Right cardiac atrium (tissue), 5 donors: ENCODE measurements at regions not wholly inside any gene's neighbourhood (a gene's known extent, or its start where the extent isn't known, plus 50 kb on each side); places are given as distances from the start of the nearest gene placed in this dataset.

Experiments
- ATAC-seq, 2 donors: fragments of 200-7000 bp; cut with Tn5 transposase; one replicate each; pipeline versions ENCODE4 v1.8.0 to v1.9.1; 2020; ENCODE audit warnings: moderate library complexity in 2 of 2, mild to moderate bottlenecking in 1 of 2
- DNase-seq, 3 donors: peaks; one replicate each; pipeline ENCODE4 v3.0.0-alpha.2; 2020
- H3K27ac ChIP-seq: one replicate; pipeline ENCODE4 v1.5.1; 2013; ENCODE audit warnings: mild to moderate bottlenecking, low read length, control low read depth, moderate library complexity
- H3K27me3 ChIP-seq: one replicate; pipeline ENCODE4 v1.6.1; 2013; ENCODE audit not compliant: control insufficient read depth, insufficient read depth
- H3K4me1 ChIP-seq: one replicate; pipeline ENCODE4 v1.6.1; 2013; ENCODE audit warnings: low read length; ENCODE audit not compliant: control insufficient read depth, insufficient read depth
- H3K4me3 ChIP-seq: one replicate; pipeline ENCODE4 v1.5.1; 2013; ENCODE audit warnings: low read length, control low read depth
- H3K9me3 ChIP-seq: one replicate; pipeline ENCODE4 v1.6.1; 2013; ENCODE audit warnings: low read length; ENCODE audit not compliant: control insufficient read depth
- WGBS: extraction: QIAGEN DNeasy Blood & Tissue Kit; methylation state at CpG from one replicate; pipeline ENCODE4 v1.1.7; 2013; 5-methylcytosine and 5-hydroxymethylcytosine counted together
- intact Hi-C, 4 donors: fragments of 100-400 bp; cut with DNase I; formaldehyde crosslinking; loops; one replicate each; pipeline versions ENCODE4 v1.11.0 to v1.14.0; 2022 to 2023
- donor health status: healthy with polysubstance abuse.
- donor health status: DM: no; HTN: yes; CAD: no.
- donor health status: DM: no; HTN: no; CAD: no.
- donor health status: DM: no; HTN: yes; CAD: no; lungs with severe emphysema.
- donor health status: DM: yes; HTN: yes; CAD: no.

GRCh38 chr3:40844896-40845295, 320.1 kb downstream of the ZNF621 start:
- ATAC-seq (no peak), DNase-seq (no peak)
- intact Hi-C loops = no loop called here
- Histone ChIP-seq H3K27me3 (no peaks in the 10 kb centered on the region), H3K27ac (no peak overlapping the region), H3K4me1 (no peaks in the 10 kb centered on the region), H3K4me3 (no peak overlapping the region), H3K9me3 (no peaks in the 10 kb centered on the region)
- WGBS = over 99% methylated on average over 2 of the region's 2 CpGs

GRCh38 chr3:40845447-40845846, 320.7 kb downstream of the ZNF621 start:
- no peak for ATAC-seq
- Histone ChIP-seq H3K9me3 (no peaks in the 10 kb centered on the region), H3K4me1 (no peaks in the 10 kb centered on the region), H3K27me3 (no peaks in the 10 kb centered on the region), H3K27ac (no peak overlapping the region), H3K4me3 (no peak overlapping the region)
- intact Hi-C loops = no loop called here
- DNase-seq = no peak
- 100% methylated on average over 1 of the region's 1 CpG for WGBS

DNA sequence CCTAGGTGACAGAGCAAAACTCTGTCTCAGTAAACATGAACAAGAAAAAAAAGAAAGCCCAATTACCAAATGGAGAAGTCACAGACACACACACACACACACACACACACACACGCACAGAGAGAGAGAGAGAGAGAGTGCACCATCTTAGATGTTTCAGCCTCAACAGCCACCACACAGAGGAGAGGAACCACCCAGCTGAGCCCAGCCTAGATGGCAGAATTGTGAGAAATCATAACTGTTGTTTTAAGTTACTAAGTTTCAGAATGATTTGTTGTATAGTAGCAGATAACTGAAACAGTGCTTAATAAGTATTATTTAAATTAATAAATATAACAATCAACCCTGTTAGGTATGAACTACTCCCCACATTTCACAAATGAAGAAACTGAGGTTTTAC, 321.2 kb downstream of the ZNF621 start:
- intact Hi-C loops = no loop called here
- Histone ChIP-seq H3K27ac (no peak overlapping the region), H3K4me3 (no peak overlapping the region), H3K9me3 (no peaks in the 10 kb centered on the region), H3K4me1 (no peaks in the 10 kb centered on the region), H3K27me3 (no peaks in the 10 kb centered on the region)
- WGBS = 58% methylated on average over 1 of the region's 1 CpG
- ATAC-seq (no peak), DNase-seq (no peak)

- Histone ChIP-seq H3K27ac (no peak overlapping the region), H3K4me1 (no peaks in the 10 kb centered on the region), H3K27me3 (no peaks in the 10 kb centered on the region), H3K9me3 (no peaks in the 10 kb centered on the region), H3K4me3 (no peak overlapping the region)
- DNase-seq = no peak
- WGBS = 70% methylated on average over 1 of the region's 1 CpG
- ATAC-seq = peak; percentile 51 to 68
- intact Hi-C loops = no loop called here
Observed at GRCh38 chr3:40846451-40846850, 321.7 kb downstream of the ZNF621 start.

- H3K4me3 ChIP-seq = no peak overlapping the region
- ATAC-seq (peak; percentile 85), DNase-seq (no peak)
- H3K27ac ChIP-seq = no peak overlapping the region
- no peaks in the 10 kb centered on the region for H3K27me3 ChIP-seq
- no peaks in the 10 kb centered on the region for H3K9me3 ChIP-seq
- intact Hi-C loops = no loop called here
- H3K4me1 ChIP-seq = no peaks in the 10 kb centered on the region
- WGBS = 35% methylated on average over 6 of the region's 6 CpGs
Observed at GRCh38 chr3:40847551-40847992, 322.8 kb downstream of the ZNF621 start.

DNA sequence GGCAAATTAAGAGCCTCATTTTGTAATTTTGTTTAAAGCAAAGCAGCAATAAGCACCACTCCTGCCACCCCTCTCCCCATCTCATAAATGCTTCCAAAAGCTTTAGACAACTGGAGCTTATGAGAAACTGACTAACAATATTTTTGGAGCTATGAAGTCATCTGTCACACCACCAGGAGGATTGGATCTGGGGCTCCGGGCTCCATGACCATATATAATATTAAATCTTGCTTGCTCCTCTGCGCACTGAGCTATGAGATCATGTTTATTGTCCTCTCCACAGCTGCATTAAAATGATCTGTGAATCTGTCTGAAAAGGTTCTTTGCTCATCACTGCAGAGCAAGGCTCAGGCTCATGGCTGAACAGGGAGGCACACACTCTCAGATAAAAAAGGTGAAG, 323.7 kb downstream of the ZNF621 start:
- Histone ChIP-seq H3K4me3 (no peak overlapping the region), H3K27ac (no peak overlapping the region), H3K9me3 (no peaks in the 10 kb centered on the region), H3K4me1 (no peaks in the 10 kb centered on the region), H3K27me3 (no peaks in the 10 kb centered on the region)
- intact Hi-C loops = no loop called here
- DNase-seq (no peak), ATAC-seq (no peak)
- 77% methylated on average over 2 of the region's 2 CpGs for WGBS

- H3K4me3 ChIP-seq = no peak overlapping the region
- no peak for DNase-seq
- no peaks in the 10 kb centered on the region for H3K9me3 ChIP-seq
- intact Hi-C loops = no loop called here
- no peak for ATAC-seq
- no peaks in the 10 kb centered on the region for H3K27me3 ChIP-seq
- 48% methylated on average over 4 of the region's 4 CpGs for WGBS
- H3K27ac ChIP-seq = no peak overlapping the region
- H3K4me1 ChIP-seq = no peaks in the 10 kb centered on the region
Observed at GRCh38 chr3:40850861-40851260, 326.1 kb downstream of the ZNF621 start.

- intact Hi-C loops = no loop called here
- no peak overlapping the region for H3K4me3 ChIP-seq
- no peaks in the 10 kb centered on the region for H3K4me1 ChIP-seq
- H3K27me3 ChIP-seq = no peaks in the 10 kb centered on the region
- no peaks in the 10 kb centered on the region for H3K9me3 ChIP-seq
- no peak overlapping the region for H3K27ac ChIP-seq
- DNase-seq (no peak), ATAC-seq (no peak)
- WGBS = 94% methylated on average over 3 of the region's 3 CpGs
Observed at GRCh38 chr3:40851836-40852235, 327.1 kb downstream of the ZNF621 start.

GRCh38 chr3:40852712-40853111, 328.0 kb downstream of the ZNF621 start:
- no peaks in the 10 kb centered on the region for H3K27me3 ChIP-seq
- H3K4me1 ChIP-seq = no peaks in the 10 kb centered on the region
- 96% methylated on average over 2 of the region's 2 CpGs for WGBS
- DNase-seq (no peak), ATAC-seq (no peak)
- intact Hi-C loops = no loop called here
- no peak overlapping the region for H3K4me3 ChIP-seq
- no peak overlapping the region for H3K27ac ChIP-seq
- H3K9me3 ChIP-seq = no peaks in the 10 kb centered on the region

DNA sequence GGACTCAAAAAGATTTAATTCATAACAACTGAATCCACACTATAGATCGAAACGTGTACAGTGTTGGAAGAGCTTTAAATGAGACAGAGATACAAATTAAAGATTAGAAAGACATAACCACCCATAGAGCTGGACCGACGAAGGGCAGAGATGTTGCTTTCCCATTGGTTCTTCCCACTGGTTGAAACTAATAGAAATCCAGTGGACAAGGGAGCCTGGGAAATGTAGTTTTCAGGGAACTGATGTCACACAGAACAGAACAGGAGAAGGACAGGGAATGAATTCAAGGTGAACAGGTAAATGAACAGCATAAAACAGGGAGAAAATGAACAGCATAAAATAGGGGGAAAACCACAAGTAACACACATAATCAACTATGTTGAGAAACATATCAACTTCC, 328.7 kb downstream of the ZNF621 start:
- WGBS = 92% methylated on average over 4 of the region's 4 CpGs
- Histone ChIP-seq H3K4me3 (no peak overlapping the region), H3K27ac (no peak overlapping the region), H3K4me1 (no peaks in the 10 kb centered on the region), H3K27me3 (no peaks in the 10 kb centered on the region), H3K9me3 (no peaks in the 10 kb centered on the region)
- ATAC-seq = no peak
- DNase-seq = no peak
- intact Hi-C loops = no loop called here

DNA sequence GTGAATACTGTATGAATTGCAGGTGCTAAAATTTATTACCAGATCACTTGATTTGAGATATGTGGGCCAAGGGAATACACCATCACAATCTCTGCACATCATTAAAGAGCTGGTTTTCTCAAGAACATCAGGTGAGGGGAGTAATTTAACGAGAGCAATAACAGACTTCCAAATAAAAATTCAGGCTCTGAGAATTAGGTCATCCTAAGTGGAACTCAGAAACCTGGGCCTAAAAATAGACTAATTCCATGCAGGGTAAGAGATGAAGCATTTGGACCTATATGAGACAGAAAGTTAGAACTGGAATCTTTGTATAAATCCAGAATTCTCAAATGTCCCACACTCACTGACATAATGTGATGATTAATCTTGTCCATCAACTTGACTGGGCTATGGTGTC, 331.1 kb downstream of the ZNF621 start:
- intact Hi-C loops = no loop called here
- no peak overlapping the region for H3K4me3 ChIP-seq
- ATAC-seq (no peak), DNase-seq (no peak)
- H3K9me3 ChIP-seq = no peaks in the 10 kb centered on the region
- WGBS = 92% methylated on average over 1 of the region's 1 CpG
- H3K4me1 ChIP-seq = no peaks in the 10 kb centered on the region
- no peaks in the 10 kb centered on the region for H3K27me3 ChIP-seq
- H3K27ac ChIP-seq = no peak overlapping the region

DNA sequence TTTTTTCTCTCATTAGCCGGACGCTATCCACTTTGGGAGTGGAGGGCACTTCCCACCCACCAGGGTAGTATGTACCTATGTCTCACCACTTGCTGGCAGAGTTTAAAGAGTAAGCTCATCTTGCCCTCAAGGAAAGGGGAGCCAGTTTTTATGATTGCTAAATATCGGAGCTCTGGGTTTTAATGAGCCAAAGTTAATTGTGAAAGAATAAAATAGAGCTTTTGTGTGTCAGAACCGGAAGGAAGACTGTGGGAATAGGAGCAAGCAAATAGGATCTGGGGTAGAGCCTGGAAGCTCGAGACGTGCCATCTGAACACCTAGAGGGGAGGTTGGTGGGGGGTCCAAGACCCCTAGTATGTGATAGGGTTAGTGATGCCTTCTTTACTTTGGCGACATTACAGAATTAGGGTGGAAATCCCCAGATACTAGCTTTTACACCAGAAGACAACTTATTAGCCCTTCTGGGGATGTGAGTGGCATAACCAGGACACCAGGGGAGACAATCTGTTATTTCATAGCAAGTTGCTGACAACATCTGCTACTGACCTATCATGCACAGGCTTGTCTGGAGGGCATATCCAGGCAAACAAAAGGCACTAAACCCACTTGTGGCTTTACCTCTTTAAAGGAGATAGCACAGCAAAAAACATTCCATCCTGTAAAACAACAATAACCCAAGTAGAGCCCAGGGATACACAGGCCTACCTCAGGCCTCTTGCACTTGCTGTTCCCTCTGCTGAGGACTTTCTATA, 333.8 kb downstream of the ZNF621 start:
- intact Hi-C loops = no loop called here
- Histone ChIP-seq H3K4me1 (no peaks in the 10 kb centered on the region), H3K4me3 (no peak overlapping the region), H3K27me3 (no peaks in the 10 kb centered on the region), H3K27ac (no peak overlapping the region), H3K9me3 (no peaks in the 10 kb centered on the region)
- DNase-seq (no peak), ATAC-seq (no peak)
- 73% methylated on average over 7 of the region's 7 CpGs for WGBS
